ENCODE measurements at regions not wholly inside any gene's neighbourhood (a gene's known extent, or its start where the extent isn't known, plus 50 kb on each side); places are given as distances from the start of the nearest gene placed in this dataset.
"Not testable (repeated sequence)": the region's sequence is repeated elsewhere in the genome, so short reads cannot be mapped to it uniquely, and the experiment has no call there.

- no peak for ATAC-seq
- no peak for DNase-seq
- intact Hi-C loops (cut with DNase I): no loop called here
Measured at GRCh38 chr21:28324690-28325089, 668.0 kb downstream of the LTN1 start.

GRCh38 chr21:28317177-28317950 is 675.3 kb downstream of the LTN1 start:
- ATAC-seq (peak in 1 of 2 donors; percentile 38), DNase-seq (no peak)
- intact Hi-C loops (cut with DNase I): no loop called here

GRCh38 chr21:28311411-28312190 is 681.1 kb downstream of the LTN1 start:
- ATAC-seq (no peak), DNase-seq (no peak)
- intact Hi-C loops (cut with DNase I): no loop called here

GRCh38 chr21:28310711-28311110 is 682.0 kb downstream of the LTN1 start:
- DNase-seq (no peak), ATAC-seq (no peak)
- intact Hi-C loops (cut with DNase I): no loop called here

- intact Hi-C loops (cut with DNase I): no loop called here
- DNase-seq (no peak), ATAC-seq (no peak)
Measured at GRCh38 chr21:28310171-28310685, 682.4 kb downstream of the LTN1 start.

- intact Hi-C loops (cut with DNase I): no loop called here
- ATAC-seq (no peak), DNase-seq (no peak)
Measured at GRCh38 chr21:28309596-28309995, 683.1 kb downstream of the LTN1 start.

- DNase-seq (no peak), ATAC-seq (no peak)
- intact Hi-C loops (cut with DNase I): no loop called here
Measured at GRCh38 chr21:28308516-28308915, 684.2 kb downstream of the LTN1 start.

- intact Hi-C loops (cut with DNase I): no loop called here
- DNase-seq (no peak), ATAC-seq (no peak)
Measured at GRCh38 chr21:28299946-28300345, 692.7 kb downstream of the LTN1 start.

GRCh38 chr21:28298251-28298672 is 694.4 kb downstream of the LTN1 start:
- ATAC-seq: no peak
- DNase-seq: no peak
- intact Hi-C loops (cut with DNase I): no loop called here

GRCh38 chr21:28294051-28294450 is 698.6 kb downstream of the LTN1 start:
- DNase-seq (no peak), ATAC-seq (no peak)
- intact Hi-C loops (cut with DNase I): no loop called here

- peak; percentile 88 to 96 for ATAC-seq
- intact Hi-C loops (cut with DNase I): no loop called here
- DNase-seq: no peak
Measured at GRCh38 chr21:28283641-28284490, 708.8 kb downstream of the LTN1 start.

GRCh38 chr21:28282833-28283232 is 709.8 kb downstream of the LTN1 start:
- no peak for ATAC-seq
- intact Hi-C loops (cut with DNase I): no loop called here

GRCh38 chr21:28281357-28281756 is 711.3 kb downstream of the LTN1 start:
- intact Hi-C loops (cut with DNase I); DNase-seq; ATAC-seq: not testable (repeated sequence)

More at GRCh38 chr21:28282833-28283232, 709.8 kb downstream of the LTN1 start:
- DNase-seq: no peak

GRCh38 chr21:28280611-28281010 is 712.1 kb downstream of the LTN1 start:
- DNase-seq (no peak), ATAC-seq (no peak)
- intact Hi-C loops (cut with DNase I): no loop called here

- intact Hi-C loops (cut with DNase I): no loop called here
- DNase-seq: no peak
- no peak for ATAC-seq
Measured at GRCh38 chr21:28277324-28277723, 715.4 kb downstream of the LTN1 start.

- intact Hi-C loops (cut with DNase I): no loop called here
- ATAC-seq: no peak
Measured at GRCh38 chr21:28272272-28272992, 720.2 kb downstream of the LTN1 start.

GRCh38 chr21:28269173-28269572 is 723.5 kb downstream of the LTN1 start:
- no peak for ATAC-seq
- DNase-seq: no peak
- intact Hi-C loops (cut with DNase I): no loop called here

More at GRCh38 chr21:28272272-28272992, 720.2 kb downstream of the LTN1 start:
- DNase-seq: no peak

- no peak for DNase-seq
- intact Hi-C loops (cut with DNase I): no loop called here
- ATAC-seq: no peak
Measured at GRCh38 chr21:28268685-28269084, 724.0 kb downstream of the LTN1 start.

- no peak for ATAC-seq
- DNase-seq: no peak
- intact Hi-C loops (cut with DNase I): no loop called here
Measured at GRCh38 chr21:28267449-28267848, 725.2 kb downstream of the LTN1 start.

Measured in left cardiac atrium (tissue), 4 donors.